ENCODE measurements at regions not wholly inside any gene's neighbourhood (a gene's known extent, or its start where the extent isn't known, plus 50 kb on each side); places are given as distances from the start of the nearest gene placed in this dataset.

DNA sequence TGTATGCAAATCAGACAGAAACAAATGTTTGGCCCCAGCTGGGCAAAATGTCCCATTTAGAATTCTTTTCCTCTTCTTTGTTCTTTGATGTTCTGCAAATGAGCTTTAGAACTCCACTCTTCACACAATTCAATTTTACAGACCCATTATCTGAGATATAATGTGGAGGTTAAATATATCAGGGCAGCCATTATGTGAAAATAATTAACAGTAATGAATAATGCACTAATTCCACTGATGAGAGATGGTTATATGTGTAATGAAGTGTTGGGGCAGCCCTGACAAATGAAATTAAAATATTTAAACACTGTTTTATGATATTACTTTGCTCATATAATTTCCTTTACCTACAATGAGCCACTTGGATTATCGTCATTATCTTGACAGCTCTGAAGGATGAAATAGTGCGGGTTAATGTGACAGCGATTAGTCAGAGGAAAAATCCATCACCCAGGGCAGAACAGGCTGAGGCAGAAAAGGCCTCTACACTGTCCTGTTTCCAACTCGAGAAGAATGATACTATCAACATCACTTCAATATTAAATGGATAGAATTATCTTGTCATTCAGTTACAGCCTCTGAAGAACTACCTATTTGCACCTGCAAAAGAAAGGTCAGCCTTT is 321.1 kb downstream of the RBM26 start:
- DNase-seq (ENCODE audit: low spot score): no peak

DNA sequence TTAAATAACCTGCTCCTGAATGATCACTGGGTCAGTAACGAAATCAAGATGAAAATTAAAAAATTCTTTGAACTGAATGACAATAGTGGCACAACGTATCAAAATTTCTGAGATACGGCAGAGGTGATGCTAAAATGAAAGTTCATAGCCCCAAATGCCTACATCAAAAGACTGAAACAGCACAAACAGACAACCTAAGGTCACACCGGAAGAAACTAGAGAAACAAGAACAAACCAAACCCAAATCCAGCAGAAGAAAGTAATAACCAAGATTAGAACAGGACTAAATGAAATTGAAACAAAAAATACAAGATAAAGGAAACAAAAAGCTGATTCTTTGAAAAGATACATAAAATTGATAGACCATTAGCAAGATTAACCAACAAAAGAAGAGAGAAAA is 324.1 kb downstream of the RBM26 start:
- DNase-seq (ENCODE audit: low spot score): no peak

DNA sequence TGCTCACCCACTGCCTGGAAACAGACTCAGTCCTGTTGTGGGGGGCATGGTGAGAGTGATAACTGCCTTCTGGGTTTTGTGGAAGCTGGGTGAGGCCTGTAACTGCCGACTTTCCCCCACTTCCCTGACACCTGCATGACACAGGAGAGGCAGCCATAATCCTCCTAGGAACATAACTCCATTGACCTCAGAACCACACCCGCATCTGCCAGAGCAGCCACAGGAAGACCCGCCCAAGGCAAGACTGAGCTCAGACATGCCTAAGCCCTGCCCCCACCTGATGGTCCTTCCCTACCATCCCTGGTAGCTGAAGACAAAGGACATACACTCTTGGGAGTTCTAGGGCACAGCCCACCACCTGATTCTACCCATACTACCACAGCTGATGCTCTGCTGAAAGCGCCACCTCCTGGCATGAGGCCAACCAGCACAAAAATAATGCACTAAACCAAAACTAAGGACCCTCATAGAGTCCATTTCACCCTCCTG is 326.7 kb downstream of the RBM26 start:
- DNase-seq (ENCODE audit: low spot score): no peak

DNA sequence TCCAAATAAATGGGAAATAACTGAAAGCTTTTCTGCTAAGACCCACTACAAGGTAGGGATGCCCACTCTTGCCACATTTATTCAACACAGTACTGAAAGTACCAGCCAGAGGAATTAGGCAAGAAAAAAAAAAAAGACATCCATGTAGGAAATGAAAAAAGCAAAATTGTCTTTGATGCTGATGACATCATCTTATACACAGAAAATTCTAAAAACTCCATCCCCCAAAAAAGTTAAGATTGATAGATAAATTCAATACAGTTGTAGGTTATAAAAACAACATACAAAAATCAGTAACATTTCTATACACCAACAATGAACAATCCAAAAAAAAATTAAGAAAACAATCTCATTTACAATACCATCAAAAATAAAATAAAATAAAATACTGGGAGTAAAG is 330.4 kb downstream of the RBM26 start:
- DNase-seq (ENCODE audit: low spot score): no peak

DNA sequence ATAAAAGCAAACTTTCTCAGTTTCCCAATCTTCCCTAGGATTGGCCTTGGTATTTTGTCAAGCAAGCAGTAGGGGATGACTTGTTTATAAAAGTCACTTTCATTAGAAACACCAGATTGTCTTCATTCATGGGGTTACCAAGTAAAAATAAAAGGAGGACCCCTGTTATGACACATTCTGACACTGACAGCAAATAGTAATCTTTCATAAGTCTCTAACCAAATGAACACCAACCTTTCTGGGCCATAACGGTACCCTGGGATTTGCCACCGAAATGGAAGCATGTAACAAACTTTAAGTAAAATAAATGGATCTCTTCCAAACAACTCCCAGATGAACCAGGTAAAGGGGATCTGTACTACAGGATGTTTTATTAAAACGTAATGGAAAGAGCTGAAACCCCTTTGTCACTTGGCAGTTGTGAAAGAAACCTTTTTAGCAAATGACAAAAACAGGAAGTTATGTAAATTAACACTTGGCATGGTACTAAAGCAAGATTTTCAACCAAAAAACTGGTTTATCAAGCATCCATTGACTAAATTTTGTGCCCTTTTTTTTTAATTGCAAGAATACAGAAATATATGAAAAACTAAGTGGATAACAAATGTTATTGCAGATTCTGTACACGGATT is 335.6 kb downstream of the RBM26 start:
- no peak for DNase-seq (ENCODE audit: low spot score)

DNA sequence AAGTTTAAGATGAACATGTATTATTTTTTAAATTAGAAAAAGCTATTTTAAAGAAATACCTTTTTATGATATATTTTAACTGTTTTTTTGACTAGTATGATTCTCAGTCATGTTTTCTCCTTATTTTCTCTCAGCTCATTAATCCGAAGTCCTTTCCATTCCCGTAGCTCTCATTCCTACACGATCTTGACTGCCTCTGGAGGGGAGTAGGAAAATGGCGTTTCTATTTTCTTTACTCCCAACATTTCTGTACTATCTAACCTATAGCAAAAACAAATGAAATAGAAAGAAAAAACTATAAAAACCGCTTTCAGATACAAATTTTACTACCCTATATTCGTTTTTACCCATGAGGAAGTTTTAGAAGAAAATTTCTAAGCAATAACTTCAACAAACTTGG is 343.8 kb downstream of the RBM26 start:
- DNase-seq (ENCODE audit: low spot score): no peak

DNA sequence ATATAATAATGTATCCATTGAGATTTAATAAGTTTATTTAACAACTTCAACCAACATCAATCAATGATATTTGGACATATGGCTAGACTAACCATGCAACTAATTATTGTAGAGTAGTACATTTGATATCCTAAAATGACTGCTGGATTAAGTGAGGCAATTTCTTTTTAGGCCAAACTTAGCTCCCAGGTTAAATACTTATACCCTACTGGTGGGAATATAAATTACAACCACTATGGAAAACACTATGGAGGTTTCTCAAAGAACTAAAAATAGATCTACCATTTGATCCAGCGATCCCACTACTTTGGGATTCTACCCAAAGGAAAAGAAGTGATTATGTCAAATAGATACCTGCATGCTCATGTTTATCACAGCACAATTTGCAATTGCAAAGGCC is 345.8 kb downstream of the RBM26 start:
- no peak for DNase-seq (ENCODE audit: low spot score)

DNA sequence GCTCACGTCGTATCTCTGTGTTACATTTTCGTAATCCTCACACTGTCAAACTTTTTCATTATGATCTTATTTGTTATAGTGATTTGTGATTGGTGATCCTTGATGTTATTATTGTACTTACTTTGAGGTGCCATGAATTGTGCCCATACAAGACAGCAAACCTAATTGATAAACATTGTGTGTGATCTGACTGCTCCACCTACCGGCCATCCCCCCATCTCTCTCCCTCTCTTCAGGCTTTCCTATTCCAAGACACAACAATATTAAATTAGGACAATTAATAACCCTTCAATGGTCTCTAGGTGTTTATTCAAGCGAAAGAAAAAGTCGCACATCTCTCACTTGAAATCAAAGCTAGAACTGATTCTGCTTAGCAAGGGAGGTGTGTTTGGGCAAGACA is 349.3 kb downstream of the RBM26 start:
- no peak for DNase-seq (ENCODE audit: low spot score)

DNA sequence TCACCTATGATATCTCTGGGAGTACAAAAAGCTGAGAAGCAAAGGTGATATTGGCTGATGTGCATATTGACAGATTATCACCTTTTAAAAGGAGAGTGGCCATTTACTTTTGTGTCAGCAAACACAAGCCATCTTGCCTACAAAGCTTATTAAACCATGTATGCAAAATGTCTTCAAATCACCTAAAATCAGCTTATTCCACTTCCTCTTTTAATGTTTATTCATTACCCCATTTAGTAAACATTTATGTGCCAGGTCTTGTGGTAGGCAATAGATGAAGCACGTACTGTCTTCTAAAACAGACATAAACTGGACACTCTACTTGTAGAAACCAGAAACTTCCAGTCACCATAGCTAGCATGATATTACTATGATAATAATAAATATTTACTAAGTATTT is 354.6 kb downstream of the RBM26 start:
- DNase-seq (ENCODE audit: low spot score): no peak

DNA sequence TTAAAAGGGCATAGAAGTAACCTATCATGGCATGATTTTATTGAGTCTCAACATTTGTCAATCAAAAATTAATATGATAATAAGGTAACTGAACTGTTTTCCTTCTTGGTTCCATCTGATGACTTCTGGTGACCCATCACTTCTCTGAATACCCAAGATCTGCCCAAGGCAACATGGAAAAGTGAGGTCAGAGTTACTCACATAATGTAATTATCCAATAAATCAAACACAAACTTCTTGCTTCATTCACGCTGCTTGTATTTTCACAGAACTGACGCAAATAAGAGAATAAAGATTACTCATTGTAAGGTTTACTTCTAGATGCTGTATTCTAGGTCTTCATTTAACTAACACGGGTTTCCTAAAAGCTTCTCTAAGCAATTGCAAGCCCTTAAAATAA is 361.6 kb downstream of the RBM26 start:
- no peak for DNase-seq (ENCODE audit: low spot score)

DNA sequence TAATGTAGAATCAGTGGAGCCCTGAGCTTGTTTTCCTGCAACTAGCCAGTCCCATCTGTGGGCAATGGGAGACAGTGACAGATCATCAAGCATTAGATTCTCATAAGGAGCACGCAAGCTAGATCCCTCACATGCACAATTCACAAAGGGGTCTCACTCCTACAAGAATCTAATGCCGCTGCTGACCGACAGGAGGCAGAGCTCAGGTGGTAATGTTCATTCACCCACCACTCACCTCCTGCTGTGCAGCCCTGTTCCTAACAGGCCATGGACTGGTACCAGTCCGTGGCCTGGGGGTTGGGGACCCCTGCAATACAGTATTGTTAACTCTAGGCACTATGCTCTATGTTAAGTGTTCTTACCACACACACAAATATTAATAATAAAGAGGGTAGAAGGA is 362.8 kb downstream of the RBM26 start:
- DNase-seq (ENCODE audit: low spot score): no peak

DNA sequence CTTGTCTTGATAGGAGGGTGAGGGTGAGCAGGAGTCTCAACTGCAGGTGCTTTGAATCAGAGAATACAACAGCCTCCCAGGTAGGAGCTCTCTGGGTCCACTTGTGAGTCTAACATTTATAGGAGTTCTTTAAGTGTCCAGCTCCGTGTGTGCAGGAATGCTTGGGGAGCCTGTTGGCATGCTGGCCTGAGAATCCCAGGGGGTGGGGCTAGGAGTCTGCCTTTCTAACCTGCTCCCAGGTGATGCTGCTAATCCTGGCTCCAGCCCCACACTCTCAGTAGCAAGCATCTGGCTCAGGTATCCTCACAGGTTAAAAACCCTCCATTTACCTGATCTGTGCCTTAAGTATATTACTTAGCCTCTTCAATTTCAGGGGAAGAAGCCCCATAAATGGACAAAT is 368.9 kb downstream of the RBM26 start:
- DNase-seq (ENCODE audit: low spot score): no peak

DNA sequence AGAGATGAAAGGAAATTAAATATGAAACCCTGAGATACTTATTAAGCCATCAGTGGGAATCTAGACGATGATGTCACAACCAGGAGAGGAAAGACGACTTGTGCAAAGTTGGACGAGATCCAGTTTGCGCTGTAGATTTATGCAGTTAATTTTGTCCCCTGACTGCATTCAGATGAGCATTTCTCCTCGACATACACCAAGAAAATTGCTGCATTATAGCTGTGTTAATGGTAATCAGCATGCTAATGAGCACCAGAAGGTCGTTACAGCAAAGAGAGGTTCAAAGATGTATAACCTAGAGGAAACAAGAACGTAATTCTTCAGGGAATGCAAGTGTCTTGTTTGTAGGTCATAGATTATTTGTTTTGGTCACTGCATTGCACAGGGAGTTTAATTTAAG is 371.7 kb downstream of the RBM26 start:
- DNase-seq (ENCODE audit: low spot score): no peak

DNA sequence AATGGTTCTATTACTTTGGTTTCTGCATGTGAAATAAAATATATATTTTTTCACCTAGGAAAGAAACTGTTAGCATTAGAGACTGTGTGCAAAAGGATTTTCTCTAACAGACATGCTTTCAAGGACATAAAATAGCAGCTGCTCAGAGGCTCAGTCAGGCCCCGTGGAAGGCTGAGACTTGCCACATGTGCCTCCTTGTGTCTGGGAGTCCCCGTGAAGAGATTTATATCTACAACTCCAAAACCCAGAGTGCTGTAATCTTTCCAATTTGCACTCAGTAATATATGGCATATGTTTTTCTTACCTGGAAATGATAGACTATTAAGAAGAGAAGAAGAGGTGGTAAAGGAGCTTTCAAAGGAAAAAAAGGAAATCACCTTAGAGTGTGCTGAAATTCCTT is 371.6 kb upstream of the OBI1 start:
- DNase-seq (ENCODE audit: low spot score): no peak

DNA sequence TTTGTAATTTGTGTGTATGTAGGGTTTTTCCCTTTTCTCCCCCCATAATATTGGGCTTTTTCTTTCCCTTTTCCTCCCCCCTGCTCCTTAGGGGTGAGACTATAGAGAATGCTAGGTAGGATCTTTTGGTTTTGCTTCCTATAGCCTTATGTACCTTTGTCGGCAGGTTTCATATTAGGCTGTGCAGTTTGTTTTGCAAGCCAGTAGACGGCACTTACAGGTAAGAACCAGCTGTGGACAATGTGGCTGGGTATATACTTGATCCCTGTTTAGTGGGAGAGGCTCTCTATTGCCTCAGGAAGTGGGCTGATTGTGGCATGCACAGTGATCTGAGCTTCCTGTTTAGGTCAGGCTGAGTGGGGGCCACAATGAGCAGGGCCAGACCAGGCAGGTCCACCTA is 359.2 kb upstream of the OBI1 start:
- DNase-seq (ENCODE audit: low spot score): no peak

DNA sequence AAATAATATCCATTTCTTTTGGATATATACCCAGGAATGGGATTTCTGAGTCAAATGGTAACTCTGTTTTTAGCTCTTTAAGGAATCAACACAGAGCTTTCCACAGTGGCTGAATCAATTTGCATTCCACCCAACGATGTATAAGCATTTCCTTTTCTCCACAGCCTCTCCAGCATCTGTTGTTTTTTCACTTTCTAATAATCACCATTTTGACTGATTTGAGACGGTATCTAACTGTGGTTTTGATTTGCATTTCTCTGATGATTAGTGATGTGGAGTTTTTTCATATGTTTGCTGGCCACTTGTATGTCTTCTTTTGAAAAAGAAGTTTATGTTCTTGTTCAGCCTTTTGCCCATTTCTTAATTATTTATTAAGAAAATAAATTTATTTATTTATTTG is 352.2 kb upstream of the OBI1 start:
- no peak for DNase-seq (ENCODE audit: low spot score)

DNA sequence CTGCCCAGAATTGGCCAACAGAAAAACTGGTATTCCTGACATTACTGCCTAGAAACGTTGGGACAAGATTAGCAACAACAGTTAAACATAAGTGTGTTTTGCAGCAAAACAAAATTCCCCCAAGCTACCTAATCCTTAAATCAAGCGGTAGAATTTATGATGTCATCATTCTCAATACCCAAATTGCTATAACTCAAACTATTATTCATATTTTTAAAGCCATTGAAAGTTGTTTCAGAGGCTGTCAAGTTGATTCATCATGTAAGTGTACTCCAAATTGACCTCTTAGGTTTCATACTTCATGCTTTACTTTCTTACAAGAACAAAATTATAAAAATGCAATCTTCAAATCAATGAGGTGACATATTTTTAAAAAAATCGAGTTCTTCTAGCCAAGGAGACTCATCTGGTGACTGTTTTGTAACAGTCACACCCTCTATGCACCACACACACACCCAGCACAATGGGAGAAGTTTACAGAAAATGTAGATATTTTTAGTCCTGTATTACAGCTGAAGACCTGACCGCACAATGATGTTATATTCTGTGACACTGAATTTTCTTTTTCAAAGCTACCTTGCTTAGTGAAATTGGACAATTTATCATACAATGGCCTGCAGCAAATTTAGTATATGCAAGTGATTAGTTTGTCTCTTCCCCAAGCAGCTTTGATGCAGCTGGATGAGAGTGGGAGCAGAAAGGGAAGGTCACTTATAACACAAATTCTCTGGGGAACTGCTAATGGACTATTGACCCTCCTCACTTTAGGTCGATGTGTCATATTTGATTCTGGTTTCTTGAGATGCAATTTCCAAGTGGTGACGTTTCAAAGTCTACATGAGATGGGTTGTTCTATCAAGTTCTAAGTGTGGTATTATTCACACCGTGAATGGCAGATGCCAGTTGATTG is 345.3 kb upstream of the OBI1 start:
- DNase-seq (ENCODE audit: low spot score): no peak

DNA sequence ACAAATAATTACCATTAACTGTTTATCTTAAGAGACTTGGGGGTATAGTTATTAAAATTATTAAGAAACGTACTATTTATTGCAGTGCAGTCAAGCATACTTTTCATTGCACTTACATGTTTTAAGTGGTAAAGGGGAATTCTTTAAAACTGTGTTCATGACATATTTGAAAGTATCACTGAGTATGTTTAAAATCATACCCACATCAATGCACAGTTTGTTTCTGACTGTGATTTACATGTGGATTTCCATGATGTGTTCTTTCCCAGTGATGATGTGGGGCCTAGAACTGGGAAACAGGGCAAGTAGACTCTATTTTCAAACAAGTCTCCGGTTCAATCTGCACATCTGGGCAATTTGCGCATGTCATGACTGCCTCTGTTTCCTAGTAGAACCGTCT is 340.5 kb upstream of the OBI1 start:
- DNase-seq (ENCODE audit: low spot score): no peak

DNA sequence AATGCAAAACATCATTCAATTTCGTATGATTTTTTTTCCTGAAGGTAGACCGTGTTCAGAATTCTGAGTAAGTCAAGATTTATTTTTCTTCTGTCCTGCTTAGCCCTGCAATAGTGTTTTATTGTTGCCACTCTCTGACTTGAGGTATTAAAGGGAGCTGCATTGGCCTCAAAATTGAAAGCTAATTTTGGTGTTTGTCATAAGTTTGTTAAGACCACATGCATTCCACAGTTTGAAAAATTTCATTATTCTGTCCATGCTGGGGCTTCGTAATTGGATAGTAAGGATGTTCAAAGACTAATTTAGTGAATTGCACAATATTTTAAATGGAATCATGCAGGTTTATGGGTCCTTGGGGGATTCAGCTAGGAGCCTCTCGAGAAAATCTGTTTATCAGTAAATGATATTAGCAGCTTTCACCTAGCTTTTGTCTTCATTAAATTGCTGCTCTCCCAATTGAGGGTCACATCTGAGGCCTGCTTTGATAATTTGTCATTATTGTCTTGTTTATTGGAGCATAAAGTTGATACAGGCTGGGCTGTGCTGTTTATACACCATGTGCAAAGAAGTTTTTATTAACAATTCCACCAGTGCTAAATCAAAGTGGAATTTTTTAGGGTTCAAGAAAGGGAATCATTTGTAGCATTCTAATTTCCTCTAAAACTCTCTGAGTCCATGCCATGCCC is 339.8 kb upstream of the OBI1 start:
- no peak for DNase-seq (ENCODE audit: low spot score)

DNA sequence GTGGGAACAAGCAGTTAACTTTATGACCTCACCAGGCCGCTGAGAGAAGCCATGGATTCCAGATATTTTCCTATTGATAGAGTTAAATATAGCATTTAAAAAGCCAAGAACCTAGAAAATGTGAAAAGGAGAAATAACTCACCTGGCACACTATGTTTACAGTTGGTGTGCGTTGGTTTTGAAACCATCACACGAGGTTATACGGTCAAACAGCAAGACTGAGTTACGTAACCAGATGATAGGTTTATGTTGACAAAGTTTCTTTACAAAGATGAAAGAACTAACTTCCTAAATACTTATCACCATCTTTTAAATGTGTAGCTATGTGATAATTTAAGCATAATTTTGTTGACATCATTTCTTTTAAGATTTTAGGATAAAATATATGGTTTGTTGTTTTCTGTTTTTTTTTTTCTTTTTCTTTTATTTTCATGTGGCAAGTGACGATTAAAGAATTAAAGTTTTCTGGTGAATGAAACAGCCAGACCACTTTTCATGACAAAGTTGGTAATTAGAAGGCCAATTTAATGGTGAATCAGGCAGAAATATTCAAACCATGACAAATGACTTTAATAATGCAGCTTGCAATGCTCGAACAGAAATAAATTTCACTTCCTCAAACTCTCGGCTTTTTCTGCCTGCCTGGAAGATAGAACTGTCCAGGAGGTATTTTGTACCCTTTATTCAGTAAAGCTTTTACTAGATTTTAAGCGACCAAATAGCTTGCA is 339.1 kb upstream of the OBI1 start:
- no peak for DNase-seq (ENCODE audit: low spot score)

DNA sequence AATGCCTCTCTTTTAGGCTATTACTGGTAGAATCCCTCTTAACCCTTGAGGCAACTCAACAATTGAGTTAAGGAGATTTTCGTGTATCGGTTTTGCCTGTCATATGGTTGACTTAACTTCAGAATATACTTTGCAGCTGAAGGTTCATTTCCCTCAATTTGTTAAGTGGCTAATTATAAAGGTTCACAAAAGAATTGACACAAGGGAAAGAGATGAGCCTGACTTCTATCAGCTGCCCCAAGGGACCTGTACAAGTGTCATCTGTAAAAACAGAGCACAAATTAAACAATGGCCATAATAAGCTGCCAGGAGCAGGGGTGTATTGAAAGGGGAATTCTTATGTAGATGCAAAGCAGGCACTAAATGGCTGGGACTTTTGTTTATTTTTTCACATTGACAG is 334.8 kb upstream of the OBI1 start:
- no peak for DNase-seq (ENCODE audit: low spot score)

DNA sequence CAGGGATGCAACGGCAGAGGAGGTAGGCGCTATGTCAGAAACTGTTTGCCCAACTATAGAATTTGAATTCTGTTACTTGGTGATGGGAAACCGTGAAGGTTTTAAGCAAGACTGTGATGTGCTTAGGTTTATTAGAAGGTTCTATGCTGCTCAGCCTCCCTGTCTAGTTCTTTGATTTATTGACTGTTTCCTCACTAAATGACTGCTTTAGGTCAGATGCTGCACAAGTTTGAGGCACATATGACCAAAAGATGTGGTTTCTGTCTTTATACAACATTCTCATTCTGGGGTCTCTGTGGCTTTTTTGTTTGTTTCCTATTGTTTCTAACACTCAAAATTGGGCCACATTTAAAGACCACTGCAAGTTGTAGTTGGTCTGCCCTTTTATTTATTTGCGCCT is 323.0 kb upstream of the OBI1 start:
- no peak for DNase-seq (ENCODE audit: low spot score)

All from D341Med (cell line).